Upper lobe of right lung (tissue), 1 donor: ENCODE measurements at regions not wholly inside any gene's neighbourhood (a gene's known extent, or its start where the extent isn't known, plus 50 kb on each side); places are given as distances from the start of the nearest gene placed in this dataset.
"Not testable (repeated sequence)": the region's sequence is repeated elsewhere in the genome, so short reads cannot be mapped to it uniquely, and the experiment has no call there.

ENCODE experiments used
- ATAC-seq: fragments of 200-7000 bp; cut with Tn5 transposase; one replicate; pipeline ENCODE4 v1.9.1; 2020; ENCODE audit warnings: mild to moderate bottlenecking, moderate library complexity
- DNase-seq: peaks from one replicate; pipeline ENCODE4 v3.0.0-alpha.2; 2020
- H3K27ac ChIP-seq: fragments of 200-600 bp; one replicate; pipeline ENCODE4 v1.8.0; 2022
- H3K27me3 ChIP-seq: fragments of 200-600 bp; one replicate; pipeline ENCODE4 v1.8.0; 2022; ENCODE audit warnings: mild to moderate bottlenecking
- H3K36me3 ChIP-seq: fragments of 200-600 bp; one replicate; pipeline ENCODE4 v1.8.0; 2022
- H3K4me1 ChIP-seq: fragments of 200-600 bp; one replicate; pipeline ENCODE4 v1.8.0; 2022
- H3K4me3 ChIP-seq: fragments of 200-600 bp; one replicate; pipeline ENCODE4 v1.8.0; 2022; ENCODE audit warnings: mild to moderate bottlenecking
- H3K9me3 ChIP-seq: fragments of 200-600 bp; one replicate; pipeline ENCODE4 v1.8.0; 2022
- intact Hi-C: fragments of 100-400 bp; cut with DNase I; formaldehyde crosslinking; loops from one replicate; pipeline ENCODE4 v1.11.0; 2022
- TF ChIP-seq, protein P1 (sequence below): fragments of 200-600 bp; IDR thresholded peaks from one replicate; pipeline ENCODE4 v1.8.0; 2022; ENCODE audit warnings: antibody characterized with exemption
- donor health status: DM: no; HTN: yes; CAD: no; lungs with severe emphysema.

DNA sequence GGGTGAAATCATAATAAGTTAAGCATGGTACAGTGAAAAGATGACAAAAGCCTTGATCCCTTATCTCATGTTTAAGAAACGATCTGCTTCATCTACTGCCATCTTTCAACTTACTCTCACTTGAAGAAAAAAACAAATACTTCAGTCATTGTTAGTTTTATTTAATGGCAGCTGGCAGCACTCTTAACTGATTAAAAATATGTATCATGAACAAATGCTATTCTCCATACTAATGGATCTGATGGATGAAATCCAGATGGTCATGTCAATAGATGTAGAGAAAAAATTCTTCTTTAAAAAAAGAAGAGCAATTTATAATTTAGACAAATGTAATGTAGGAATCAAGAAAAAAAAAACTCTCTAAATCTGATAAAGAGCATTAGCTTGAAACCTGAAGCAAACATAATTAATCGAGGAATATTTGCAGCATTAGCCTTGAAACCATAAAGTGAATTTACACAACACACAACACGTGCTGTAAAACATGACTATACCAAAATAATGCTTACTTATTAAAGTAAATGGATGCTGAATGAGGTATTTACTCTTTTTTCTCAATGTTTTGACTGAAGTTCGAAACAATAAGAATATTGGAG is 579.0 kb upstream of the ADAMTS5 start:
- ATAC-seq (no peak), DNase-seq (no peak)
- no peaks in the 10 kb centered on the region for H3K9me3 ChIP-seq
- peaks cover 5% of the 10 kb centered on the region for H3K4me1 ChIP-seq
- TF ChIP-seq, protein P1, sequence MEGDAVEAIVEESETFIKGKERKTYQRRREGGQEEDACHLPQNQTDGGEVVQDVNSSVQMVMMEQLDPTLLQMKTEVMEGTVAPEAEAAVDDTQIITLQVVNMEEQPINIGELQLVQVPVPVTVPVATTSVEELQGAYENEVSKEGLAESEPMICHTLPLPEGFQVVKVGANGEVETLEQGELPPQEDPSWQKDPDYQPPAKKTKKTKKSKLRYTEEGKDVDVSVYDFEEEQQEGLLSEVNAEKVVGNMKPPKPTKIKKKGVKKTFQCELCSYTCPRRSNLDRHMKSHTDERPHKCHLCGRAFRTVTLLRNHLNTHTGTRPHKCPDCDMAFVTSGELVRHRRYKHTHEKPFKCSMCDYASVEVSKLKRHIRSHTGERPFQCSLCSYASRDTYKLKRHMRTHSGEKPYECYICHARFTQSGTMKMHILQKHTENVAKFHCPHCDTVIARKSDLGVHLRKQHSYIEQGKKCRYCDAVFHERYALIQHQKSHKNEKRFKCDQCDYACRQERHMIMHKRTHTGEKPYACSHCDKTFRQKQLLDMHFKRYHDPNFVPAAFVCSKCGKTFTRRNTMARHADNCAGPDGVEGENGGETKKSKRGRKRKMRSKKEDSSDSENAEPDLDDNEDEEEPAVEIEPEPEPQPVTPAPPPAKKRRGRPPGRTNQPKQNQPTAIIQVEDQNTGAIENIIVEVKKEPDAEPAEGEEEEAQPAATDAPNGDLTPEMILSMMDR: no peak
- no peak overlapping the region for H3K4me3 ChIP-seq
- H3K27me3 ChIP-seq: no peaks in the 10 kb centered on the region
- H3K27ac ChIP-seq: no peak overlapping the region
- intact Hi-C loops: no loop called here
- no peaks in the 10 kb centered on the region for H3K36me3 ChIP-seq

DNA sequence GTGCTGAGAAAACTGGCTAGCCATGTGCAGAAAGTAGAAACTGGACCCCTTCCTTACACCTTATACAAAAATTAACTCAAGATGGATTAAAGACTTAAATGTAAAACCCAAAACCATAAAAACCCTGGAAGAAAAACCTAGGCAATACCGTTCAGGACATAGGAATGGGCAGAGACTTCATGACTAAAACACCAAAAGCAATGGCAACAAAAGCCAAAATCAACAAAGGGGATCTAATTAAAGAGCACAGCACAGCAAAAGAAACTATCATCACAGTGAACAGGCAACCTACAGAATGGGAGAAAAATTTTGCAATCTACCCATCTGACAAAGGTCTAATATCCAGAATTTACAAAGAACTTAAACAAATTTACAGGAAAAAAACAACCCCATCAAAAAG is 575.2 kb upstream of the ADAMTS5 start:
- H3K4me3 ChIP-seq, intact Hi-C loops, H3K4me1 ChIP-seq, DNase-seq, H3K27me3 ChIP-seq, H3K9me3 ChIP-seq, H3K27ac ChIP-seq, H3K36me3 ChIP-seq, ATAC-seq: not testable (repeated sequence)

DNA sequence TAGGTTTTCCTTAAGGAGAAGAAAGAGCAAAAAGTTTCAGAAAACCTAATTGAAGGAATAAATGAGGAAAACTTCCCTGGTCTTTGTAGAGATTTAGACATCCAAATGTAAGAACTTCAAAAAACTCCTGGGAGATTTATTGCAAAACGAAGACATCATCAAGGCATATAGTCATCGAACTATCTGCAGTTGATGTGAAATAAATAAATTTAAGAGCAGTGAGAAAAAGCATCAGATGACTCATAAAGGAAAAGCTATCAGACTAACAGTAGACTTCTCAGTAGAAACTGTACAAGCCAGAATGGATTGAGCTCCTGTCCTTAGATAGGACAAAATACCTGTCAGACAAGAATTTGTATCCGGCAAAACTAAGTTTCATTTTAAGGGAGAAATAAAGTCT is 569.4 kb upstream of the ADAMTS5 start:
- Histone ChIP-seq H3K4me1 (no peaks in the 10 kb centered on the region), H3K36me3 (no peaks in the 10 kb centered on the region), H3K27ac (no peak overlapping the region), H3K9me3 (no peaks in the 10 kb centered on the region), H3K4me3 (no peak overlapping the region), H3K27me3 (no peaks in the 10 kb centered on the region)
- DNase-seq (no peak), ATAC-seq (no peak)
- TF ChIP-seq, protein P1: no peak
- intact Hi-C loops: no loop called here

DNA sequence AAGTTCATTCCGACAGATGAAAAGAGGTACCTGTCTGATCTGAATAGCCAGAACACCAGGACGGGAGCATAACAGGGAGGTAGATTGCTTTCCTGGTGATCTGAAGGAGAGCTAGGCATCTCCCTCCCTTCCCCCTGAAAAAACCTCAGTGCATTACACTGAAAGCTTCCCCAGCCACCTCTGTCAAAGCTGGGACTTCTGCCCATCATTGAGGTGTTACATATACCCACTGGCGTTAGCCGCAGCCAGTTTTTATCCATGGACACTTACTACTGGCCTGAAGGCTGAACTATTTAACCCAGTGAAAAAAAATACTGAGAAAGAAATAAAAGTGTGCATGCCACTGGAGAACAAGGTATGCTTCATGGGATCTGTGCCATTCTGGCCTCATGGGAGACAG is 568.3 kb upstream of the ADAMTS5 start:
- H3K27ac ChIP-seq: no peak overlapping the region
- intact Hi-C loops: no loop called here
- no peak for ATAC-seq

DNA sequence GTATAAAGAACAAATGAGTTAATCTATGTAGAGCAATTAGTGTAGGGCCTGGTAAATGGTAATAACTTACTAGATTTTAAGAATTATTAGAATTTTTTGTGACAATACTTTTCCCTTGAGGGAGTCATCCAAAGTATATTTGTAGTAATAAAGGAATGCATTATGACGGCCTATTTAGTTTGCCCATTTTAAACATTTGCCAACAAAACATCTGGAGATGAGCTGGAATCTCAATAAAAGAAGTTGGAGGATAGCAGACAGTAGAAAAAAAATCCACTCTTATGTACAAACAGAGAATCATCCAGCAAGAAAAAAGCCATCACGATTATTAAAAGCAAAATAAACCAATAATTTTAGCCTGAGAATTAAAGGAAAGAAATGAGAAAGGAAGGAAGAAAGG is 567.3 kb upstream of the ADAMTS5 start:
- H3K9me3 ChIP-seq: no peaks in the 10 kb centered on the region
- no peak overlapping the region for H3K4me3 ChIP-seq
- H3K27ac ChIP-seq: no peak overlapping the region
- H3K36me3 ChIP-seq: no peaks in the 10 kb centered on the region
- ATAC-seq (no peak), DNase-seq (no peak)
- no peaks in the 10 kb centered on the region for H3K27me3 ChIP-seq
- no peaks in the 10 kb centered on the region for H3K4me1 ChIP-seq
- TF ChIP-seq, protein P1: no peak
- intact Hi-C loops: no loop called here

More for the DNA sequence above, 568.3 kb upstream of the ADAMTS5 start:
- Histone ChIP-seq H3K36me3 (no peaks in the 10 kb centered on the region), H3K9me3 (no peaks in the 10 kb centered on the region), H3K4me3 (no peak overlapping the region), H3K4me1 (no peaks in the 10 kb centered on the region), H3K27me3 (no peaks in the 10 kb centered on the region)
- DNase-seq: no peak
- TF ChIP-seq, protein P1: no peak

DNA sequence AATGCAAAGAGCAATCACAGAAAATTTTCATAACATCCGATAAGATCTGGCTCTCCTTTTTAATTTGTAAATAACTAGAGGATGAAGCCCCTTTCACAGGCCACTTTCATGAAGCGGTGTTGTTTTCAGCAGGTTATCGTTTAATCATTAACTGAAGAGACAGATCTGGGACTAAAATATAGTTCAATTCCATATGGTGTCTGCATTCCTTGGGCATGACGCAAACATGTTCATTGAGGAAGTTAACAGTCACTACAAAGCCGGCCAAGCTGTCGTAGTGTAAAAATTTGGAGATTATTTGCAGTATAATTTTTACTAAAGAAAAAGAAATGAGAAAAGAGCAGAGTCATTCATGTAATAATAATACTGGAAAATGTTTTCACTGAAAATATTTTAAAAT is 565.2 kb upstream of the ADAMTS5 start:
- no peaks in the 10 kb centered on the region for H3K9me3 ChIP-seq
- H3K27me3 ChIP-seq: no peaks in the 10 kb centered on the region
- intact Hi-C loops: no loop called here
- no peak overlapping the region for H3K4me3 ChIP-seq
- DNase-seq (no peak), ATAC-seq (no peak)
- TF ChIP-seq, protein P1: no peak
- H3K36me3 ChIP-seq: no peaks in the 10 kb centered on the region
- H3K27ac ChIP-seq: no peak overlapping the region
- H3K4me1 ChIP-seq: no peaks in the 10 kb centered on the region
